HEK293 (cell line): ENCODE measurements at regions not wholly inside any gene's neighbourhood (a gene's known extent, or its start where the extent isn't known, plus 50 kb on each side); places are given as distances from the start of the nearest gene placed in this dataset.

ENCODE experiments used
- CTCF ChIA-PET: fragments of 350-600 bp; formaldehyde crosslinking; extraction: SDS; loops from one replicate; lab custom pipeline; 2021; ENCODE audit warnings: antibody characterized with exemption; lab: Yijun Ruan, JAX
- POLR2A ChIA-PET: fragments of 300-600 bp; formaldehyde crosslinking; extraction: SDS; loops from one replicate; lab custom pipeline; 2020; ENCODE audit warnings: antibody characterized with exemption, inconsistent platforms; lab: Yijun Ruan, JAX
- H3K27ac ChIP-seq: fragments of 200-500 bp; sonication (Bioruptor generic); 2 replicates; pipeline ENCODE4 v1.5.1; 2014; ENCODE audit warnings: low read depth, low read length, control low read depth, inconsistent platforms; ENCODE audit errors: extremely low read depth
- H3K36me3 ChIP-seq, 2 experiments: fragments of 200-500 bp in 1 of 2; sonication (Bioruptor generic) in 1 of 2; 1 replicate in 1 of 2; 2 replicates in 1 of 2; pipeline ENCODE4 v1.5.1; 2014 to 2017; ENCODE audit warnings: inconsistent platforms in 2 of 2, low read length in 2 of 2; ENCODE audit not compliant: control insufficient read depth in 2 of 2, insufficient read depth in 1 of 2
- H3K4me1 ChIP-seq: fragments of 200-500 bp; sonication (Bioruptor generic); 2 replicates; pipeline ENCODE4 v1.5.1; 2014; ENCODE audit warnings: mild to moderate bottlenecking, low read length, inconsistent platforms; ENCODE audit not compliant: control insufficient read depth, insufficient read depth
- H3K4me3 ChIP-seq: 2 replicates; pipeline ENCODE4 v1.5.1; 2011; ENCODE audit warnings: low read depth, mild to moderate bottlenecking, control low read depth, low read length, moderate library complexity
- H3K9me3 ChIP-seq: fragments of 200-500 bp; sonication (Bioruptor generic); 2 replicates; pipeline ENCODE4 v1.5.1; 2014; ENCODE audit warnings: low read depth, low read length, inconsistent platforms; ENCODE audit not compliant: control insufficient read depth, insufficient read depth
- HOXC10 ChIP-seq: sonication (generic); formaldehyde crosslinking; IDR thresholded peaks from 2 replicates; pipeline ENCODE4 v1.8.1; 2023; ENCODE audit warnings: mild to moderate bottlenecking, missing genetic modification reagents
- KLF10 ChIP-seq: fragments of 450-650 bp; IDR thresholded peaks from 2 replicates; pipeline ENCODE4 v1.5.1; 2018; ENCODE audit warnings: missing biosample characterization, mild to moderate bottlenecking, missing genetic modification characterization
- MEIS1 ChIP-seq: sonication (generic); formaldehyde crosslinking; IDR thresholded peaks from 2 replicates; pipeline ENCODE4 v1.8.1; 2022; ENCODE audit warnings: missing genetic modification reagents, mild to moderate bottlenecking, borderline replicate concordance
- PATZ1 ChIP-seq: fragments of 450-650 bp; formaldehyde crosslinking; IDR thresholded peaks from 2 replicates; pipeline ENCODE4 v1.5.1; 2016; ENCODE audit warnings: missing biosample characterization, missing genetic modification characterization
- REPIN1 ChIP-seq: fragments of 450-650 bp; formaldehyde crosslinking; IDR thresholded peaks from 2 replicates; pipeline ENCODE4 v1.5.1; 2017; ENCODE audit warnings: missing biosample characterization, missing genetic modification characterization, low read depth
- YY1 ChIP-seq: fragments of 450-650 bp; formaldehyde crosslinking; IDR thresholded peaks from 2 replicates; pipeline ENCODE4 v1.5.1; 2018; ENCODE audit warnings: missing biosample characterization, missing genetic modification characterization
- ZBTB1 ChIP-seq: fragments of 450-650 bp; formaldehyde crosslinking; IDR thresholded peaks from 2 replicates; pipeline ENCODE4 v1.5.1; 2016; ENCODE audit warnings: missing biosample characterization, missing genetic modification characterization
- ZBTB20 ChIP-seq: fragments of 450-650 bp; formaldehyde crosslinking; IDR thresholded peaks from 2 replicates; pipeline ENCODE4 v1.5.1; 2016; ENCODE audit warnings: missing biosample characterization, missing genetic modification characterization
- ZBTB7A ChIP-seq: fragments of 450-650 bp; formaldehyde crosslinking; IDR thresholded peaks from 2 replicates; pipeline ENCODE4 v1.5.1; 2016; ENCODE audit warnings: low read depth, missing biosample characterization, missing genetic modification characterization
- ZFHX2 ChIP-seq: fragments of 450-650 bp; formaldehyde crosslinking; conservative IDR thresholded peaks from 2 replicates; pipeline ENCODE4 v1.5.1; 2016; ENCODE audit warnings: missing biosample characterization, missing genetic modification characterization
- ZNF138 ChIP-seq: fragments of 450-650 bp; formaldehyde crosslinking; IDR thresholded peaks from 2 replicates; pipeline ENCODE4 v1.5.1; 2016; ENCODE audit warnings: missing biosample characterization, missing genetic modification characterization, borderline replicate concordance
- ZNF266 ChIP-seq: fragments of 450-650 bp; formaldehyde crosslinking; IDR thresholded peaks from 2 replicates; pipeline ENCODE4 v1.5.1; 2016; ENCODE audit warnings: missing biosample characterization, missing genetic modification characterization, low read depth
- ZNF37A ChIP-seq: fragments of 450-650 bp; IDR thresholded peaks from 2 replicates; pipeline ENCODE4 v1.5.1; 2018; ENCODE audit warnings: missing biosample characterization, missing genetic modification characterization
- ZNF416 ChIP-seq: fragments of 450-650 bp; formaldehyde crosslinking; IDR thresholded peaks from 2 replicates; pipeline ENCODE4 v1.5.1; 2016; ENCODE audit warnings: missing biosample characterization, missing genetic modification characterization
- ZNF529 ChIP-seq: fragments of 450-650 bp; formaldehyde crosslinking; IDR thresholded peaks from 2 replicates; pipeline ENCODE4 v1.5.1; 2017; ENCODE audit warnings: missing genetic modification characterization, missing biosample characterization; ENCODE audit not compliant: insufficient replicate concordance
- ZNF660 ChIP-seq: fragments of 450-650 bp; IDR thresholded peaks from 2 replicates; pipeline ENCODE4 v1.5.1; 2018; ENCODE audit warnings: missing biosample characterization, mild to moderate bottlenecking, missing genetic modification characterization
- ZSCAN16 ChIP-seq: fragments of 450-650 bp; formaldehyde crosslinking; IDR thresholded peaks from 2 replicates; pipeline ENCODE4 v1.5.1; 2016; ENCODE audit warnings: missing biosample characterization, missing genetic modification characterization
- ZSCAN4 ChIP-seq: fragments of 450-650 bp; formaldehyde crosslinking; IDR thresholded peaks from 2 replicates; pipeline ENCODE4 v1.5.1; 2017; ENCODE audit warnings: missing biosample characterization, missing genetic modification characterization
- TF ChIP-seq, protein P1 (sequence below): fragments of 450-650 bp; formaldehyde crosslinking; IDR thresholded peaks from 2 replicates; pipeline ENCODE4 v1.5.1; 2016; ENCODE audit warnings: missing biosample characterization, missing genetic modification characterization, borderline replicate concordance
- TF ChIP-seq, protein P2 (sequence below): fragments of 450-650 bp; formaldehyde crosslinking; IDR thresholded peaks from 2 replicates; pipeline ENCODE4 v1.5.1; 2016; ENCODE audit warnings: missing biosample characterization, missing genetic modification characterization

DNA sequence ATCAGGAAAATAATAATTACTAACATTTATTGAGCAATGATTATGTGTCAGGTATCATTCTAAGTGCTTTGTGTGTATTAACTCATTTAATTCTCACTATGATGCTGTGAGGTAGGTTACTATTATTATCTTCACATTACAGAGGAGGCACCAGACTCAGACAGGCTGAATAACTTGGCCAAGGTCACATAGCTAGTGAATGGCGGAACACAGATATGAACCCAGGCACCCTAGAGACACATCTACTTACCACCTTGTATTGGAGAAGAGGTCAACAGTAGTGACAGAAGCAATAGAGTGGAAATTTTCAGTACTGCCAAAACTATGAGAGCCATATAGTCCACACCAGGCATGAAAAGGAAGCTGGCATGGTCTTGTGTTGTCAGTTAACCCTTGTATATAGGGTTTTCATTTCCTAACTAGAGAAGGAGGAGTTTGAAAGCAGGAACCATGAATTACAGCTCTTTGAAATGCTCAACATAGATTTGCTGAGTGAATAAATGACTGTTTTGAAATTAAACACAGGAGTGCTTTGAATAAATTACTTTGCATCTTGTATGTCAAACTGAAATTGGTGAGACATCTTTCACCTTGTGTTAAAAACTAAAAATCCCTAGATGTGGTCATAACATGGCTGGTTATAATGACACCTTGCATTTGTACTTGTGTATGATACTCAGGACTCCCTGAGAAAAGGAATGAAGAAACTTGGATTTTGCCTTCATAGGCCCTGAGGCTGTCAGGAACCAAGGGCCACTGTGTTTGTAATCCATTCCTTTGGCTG, 71.8 kb downstream of the RTL9 start (continued):
- TF ChIP-seq, protein P1, sequence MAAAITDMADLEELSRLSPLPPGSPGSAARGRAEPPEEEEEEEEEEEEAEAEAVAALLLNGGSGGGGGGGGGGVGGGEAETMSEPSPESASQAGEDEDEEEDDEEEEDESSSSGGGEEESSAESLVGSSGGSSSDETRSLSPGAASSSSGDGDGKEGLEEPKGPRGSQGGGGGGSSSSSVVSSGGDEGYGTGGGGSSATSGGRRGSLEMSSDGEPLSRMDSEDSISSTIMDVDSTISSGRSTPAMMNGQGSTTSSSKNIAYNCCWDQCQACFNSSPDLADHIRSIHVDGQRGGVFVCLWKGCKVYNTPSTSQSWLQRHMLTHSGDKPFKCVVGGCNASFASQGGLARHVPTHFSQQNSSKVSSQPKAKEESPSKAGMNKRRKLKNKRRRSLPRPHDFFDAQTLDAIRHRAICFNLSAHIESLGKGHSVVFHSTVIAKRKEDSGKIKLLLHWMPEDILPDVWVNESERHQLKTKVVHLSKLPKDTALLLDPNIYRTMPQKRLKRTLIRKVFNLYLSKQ, result no peak
- TF ChIP-seq ZBTB1 (tag by site-specific recombination) (no peak), ZBTB7A (no peak)
- TF ChIP-seq, all 188 proteins: peak for 0

DNA sequence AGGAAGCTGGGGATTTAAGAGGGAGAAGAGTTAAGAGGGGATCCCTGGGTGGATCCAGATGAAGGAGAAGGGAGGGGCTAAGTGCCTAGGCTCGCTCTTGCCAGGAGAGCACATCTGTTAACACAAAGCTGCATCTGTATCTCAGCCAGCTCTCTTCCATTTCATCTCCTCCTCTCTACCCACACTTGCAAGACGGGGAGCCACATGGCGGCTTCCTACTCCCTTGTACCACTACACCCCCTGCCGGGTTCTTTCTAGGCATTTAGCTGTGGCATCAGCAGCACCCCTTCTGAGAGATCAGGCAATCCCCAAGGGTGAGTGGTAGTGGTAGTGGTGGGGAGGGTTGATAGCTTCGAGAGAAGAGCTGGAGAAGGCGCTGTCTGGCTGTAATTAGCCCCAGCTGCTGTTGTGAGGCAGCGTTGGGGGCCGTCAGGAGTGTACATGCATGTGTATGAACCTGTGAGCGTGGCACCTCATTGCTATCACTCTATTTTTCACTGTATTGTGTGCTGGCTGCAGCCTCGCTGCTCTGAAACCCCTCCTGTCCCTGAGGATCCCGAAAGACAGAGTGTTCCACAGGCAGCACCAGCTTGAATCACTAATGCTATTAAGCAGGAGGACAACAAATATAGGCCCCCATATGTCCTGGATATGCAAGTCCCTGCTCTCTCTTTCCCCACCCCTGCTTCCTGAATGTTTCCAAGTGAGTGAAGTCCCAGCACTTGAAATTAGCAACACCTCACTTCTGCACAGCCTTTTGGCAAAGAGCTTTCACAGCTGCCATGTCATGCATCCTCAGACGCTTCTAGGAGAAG, 73.7 kb downstream of the RTL9 start:
- POLR2A ChIA-PET, result no interaction called here
- H3K27ac ChIP-seq, result no peak overlapping the region

More for the DNA sequence above, 73.7 kb downstream of the RTL9 start:
- no peaks in the 10 kb centered on the region for H3K9me3 ChIP-seq
- CTCF ChIA-PET, result interaction anchor here (0.6 to 1.6 kb wide), 7 partner anchors 13 to 415 kb away, joined by 3 to 7 read pairs (median 4); no protein-coding TSS in a partner anchor
- no peaks in the 10 kb centered on the region for H3K4me1 ChIP-seq
- TF ChIP-seq ZNF416 (tag by site-specific recombination) (no peak), ZBTB20 (tag by site-specific recombination) (no peak), KLF10 (tag by site-specific recombination) (no peak), REPIN1 (tag by site-specific recombination) (no peak), ZNF266 (tag by site-specific recombination) (no peak), ZSCAN16 (tag by site-specific recombination) (no peak), HOXC10 (CRISPR knock-in tag) (no peak), ZSCAN4 (no peak), YY1 (no peak), ZNF37A (tag by site-specific recombination) (no peak), ZNF138 (tag by site-specific recombination) (no peak), PATZ1 (tag by site-specific recombination) (no peak), ZNF529 (tag by site-specific recombination) (no peak), ZNF660 (tag by site-specific recombination) (no peak), ZBTB1 (tag by site-specific recombination) (no peak), MEIS1 (CRISPR knock-in tag) (no peak), ZFHX2 (tag by site-specific recombination) (no peak)
- TF ChIP-seq, protein P2, sequence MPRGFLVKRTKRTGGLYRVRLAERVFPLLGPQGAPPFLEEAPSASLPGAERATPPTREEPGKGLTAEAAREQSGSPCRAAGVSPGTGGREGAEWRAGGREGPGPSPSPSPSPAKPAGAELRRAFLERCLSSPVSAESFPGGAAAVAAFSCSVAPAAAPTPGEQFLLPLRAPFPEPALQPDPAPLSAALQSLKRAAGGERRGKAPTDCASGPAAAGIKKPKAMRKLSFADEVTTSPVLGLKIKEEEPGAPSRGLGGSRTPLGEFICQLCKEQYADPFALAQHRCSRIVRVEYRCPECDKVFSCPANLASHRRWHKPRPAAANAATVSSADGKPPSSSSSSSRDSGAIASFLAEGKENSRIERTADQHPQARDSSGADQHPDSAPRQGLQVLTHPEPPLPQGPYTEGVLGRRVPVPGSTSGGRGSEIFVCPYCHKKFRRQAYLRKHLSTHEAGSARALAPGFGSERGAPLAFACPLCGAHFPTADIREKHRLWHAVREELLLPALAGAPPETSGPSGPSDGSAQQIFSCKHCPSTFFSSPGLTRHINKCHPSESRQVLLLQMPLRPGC (tag by site-specific recombination), result no peak
- no peak overlapping the region for H3K4me3 ChIP-seq
- H3K36me3 ChIP-seq, result no peaks in the 10 kb centered on the region
